Neuronal stem cell (in vitro differentiated cells): ENCODE measurements at regions not wholly inside any gene's neighbourhood (a gene's known extent, or its start where the extent isn't known, plus 50 kb on each side); places are given as distances from the start of the nearest gene placed in this dataset.

Experiments used
- DNase-seq: peaks from one replicate; pipeline ENCODE4 v3.0.0-alpha.2; 2013; ENCODE audit warnings: low spot score
- H2AFZ ChIP-seq: one replicate; pipeline ENCODE4 v1.6.1; 2013; ENCODE audit warnings: mild to moderate bottlenecking, low read length, inconsistent platforms
- H2AK5ac ChIP-seq: 2 replicates; pipeline ENCODE4 v1.6.1; 2013; ENCODE audit warnings: low read depth, mild to moderate bottlenecking, inconsistent platforms, low read length, moderate library complexity, mixed read lengths
- H2BK120ac ChIP-seq: 2 replicates; pipeline ENCODE4 v1.6.1; 2013; ENCODE audit warnings: low read depth, mild to moderate bottlenecking, inconsistent platforms, low read length, moderate library complexity, mixed read lengths
- H2BK12ac ChIP-seq: one replicate; pipeline ENCODE4 v1.6.1; 2013; ENCODE audit warnings: low read length, inconsistent platforms
- H2BK15ac ChIP-seq: 2 replicates; pipeline ENCODE4 v1.6.1; 2013; ENCODE audit warnings: mild to moderate bottlenecking, low read length, inconsistent platforms, mixed read lengths
- H2BK5ac ChIP-seq: one replicate; pipeline ENCODE4 v1.6.1; 2013; ENCODE audit warnings: inconsistent platforms, mild to moderate bottlenecking, low read length, moderate library complexity
- H3K14ac ChIP-seq: one replicate; pipeline ENCODE4 v1.6.1; 2013; ENCODE audit warnings: low read length, inconsistent platforms
- H3K18ac ChIP-seq: 2 replicates; pipeline ENCODE4 v1.6.1; 2013; ENCODE audit warnings: low read length, inconsistent platforms
- H3K23ac ChIP-seq: 2 replicates; pipeline ENCODE4 v1.6.1; 2013; ENCODE audit warnings: low read depth, mild to moderate bottlenecking, mixed read lengths, low read length, inconsistent platforms; ENCODE audit not compliant: poor library complexity
- H3K27ac ChIP-seq: replicated peaks from 3 replicates; pipeline ENCODE4 v1.5.1; 2013; ENCODE audit warnings: low read length, inconsistent platforms
- H3K27me3 ChIP-seq, 3 experiments: 2 replicates each; pipeline ENCODE4 v1.6.1; 2013; ENCODE audit warnings: low read length in 3 of 3, mild to moderate bottlenecking in 2 of 3, inconsistent platforms in 1 of 3, low read depth in 1 of 3, mixed read lengths in 1 of 3, moderate library complexity in 1 of 3; ENCODE audit not compliant: control insufficient read depth in 3 of 3, insufficient read depth in 3 of 3
- H3K36me3 ChIP-seq, 2 donors: replicated peaks in 1 of 2; 2 replicates each; pipeline ENCODE4 v1.6.1; 2013; ENCODE audit warnings: low read length in 2 of 2; ENCODE audit not compliant: control insufficient read depth in 2 of 2, insufficient read depth in 2 of 2
- H3K4ac ChIP-seq: 2 replicates; pipeline ENCODE4 v1.6.1; 2013; ENCODE audit warnings: inconsistent platforms, mild to moderate bottlenecking, low read length, moderate library complexity
- H3K4me1 ChIP-seq, 2 donors: 1 replicate in 1 of 2; 2 replicates in 1 of 2; pipeline ENCODE4 v1.6.1; 2013; ENCODE audit warnings: low read length in 2 of 2, low read depth in 1 of 2; ENCODE audit not compliant: control insufficient read depth in 2 of 2, insufficient read depth in 1 of 2
- H3K4me2 ChIP-seq: one replicate; pipeline ENCODE4 v1.6.1; 2013; ENCODE audit warnings: mild to moderate bottlenecking, low read length, inconsistent platforms; ENCODE audit not compliant: insufficient read depth, poor library complexity, severe bottlenecking
- H3K4me3 ChIP-seq, 2 donors: 2 replicates each; pipeline ENCODE4 v1.5.1; 2013; ENCODE audit warnings: low read length in 2 of 2, mild to moderate bottlenecking in 2 of 2, inconsistent platforms in 1 of 2, moderate library complexity in 1 of 2
- H3K79me1 ChIP-seq: one replicate; pipeline ENCODE4 v1.6.1; 2013; ENCODE audit warnings: low read depth, mild to moderate bottlenecking, inconsistent platforms, low read length, moderate library complexity
- H3K9ac ChIP-seq: one replicate; pipeline ENCODE4 v1.6.1; 2013; ENCODE audit warnings: mild to moderate bottlenecking, low read depth, low read length, inconsistent platforms; ENCODE audit not compliant: poor library complexity
- H3K9me3 ChIP-seq, 2 donors: replicated peaks in 1 of 2; 2 replicates each; pipeline versions ENCODE3 to v1.6.1; 2013; ENCODE audit warnings: low read length in 2 of 2, mild to moderate bottlenecking in 2 of 2, inconsistent platforms in 1 of 2, low read depth in 1 of 2, mixed read lengths in 1 of 2, moderate library complexity in 1 of 2; ENCODE audit not compliant: control insufficient read depth in 2 of 2, insufficient read depth in 1 of 2
- H4K8ac ChIP-seq: one replicate; pipeline ENCODE4 v1.6.1; 2013; ENCODE audit warnings: low read depth, mild to moderate bottlenecking, inconsistent platforms, low read length, moderate library complexity
- H4K91ac ChIP-seq: one replicate; pipeline ENCODE4 v1.6.1; 2013; ENCODE audit warnings: low read length, low read depth, mild to moderate bottlenecking, inconsistent platforms; ENCODE audit not compliant: poor library complexity
- WGBS, 2 donors: extraction: QIAGEN DNeasy Blood & Tissue Kit; methylation state at CpG; one replicate each; pipeline ENCODE4 v1.1.7; 2013; ENCODE audit warnings: missing lambda C conversion rate in 2 of 2, mixed read lengths in 1 of 2; ENCODE audit not compliant: insufficient read length in 2 of 2, insufficient replicate concordance in 1 of 2; ENCODE audit errors: extremely low coverage in 2 of 2; 5-methylcytosine and 5-hydroxymethylcytosine counted together

- no peak overlapping the region for H2AK5ac ChIP-seq
- no peak overlapping the region for H2BK120ac ChIP-seq
- H2BK12ac ChIP-seq: no peak overlapping the region
- WGBS, 2 donors: no CpG with 5 or more reads among the region's 1 CpG
- no peaks in the 10 kb centered on the region for H3K4me1 ChIP-seq
- H3K27ac ChIP-seq: no peak overlapping the region
- H4K8ac ChIP-seq: no peak overlapping the region
- no peak for DNase-seq
- no peak overlapping the region for H2BK5ac ChIP-seq
- no peak overlapping the region for H3K4me2 ChIP-seq
- H3K14ac ChIP-seq: no peak overlapping the region
- H2AFZ ChIP-seq: no peak overlapping the region
- no peak overlapping the region for H3K9ac ChIP-seq
- no peaks in the 10 kb centered on the region for H3K79me1 ChIP-seq
- no peak overlapping the region for H3K18ac ChIP-seq
- H3K27me3 ChIP-seq: no peaks in the 10 kb centered on the region
- no peak overlapping the region for H3K4ac ChIP-seq
- H3K23ac ChIP-seq: no peak overlapping the region
- no peaks in the 10 kb centered on the region for H3K9me3 ChIP-seq
- H4K91ac ChIP-seq: no peak overlapping the region
- no peak overlapping the region for H3K4me3 ChIP-seq
- H3K36me3 ChIP-seq: no peaks in the 10 kb centered on the region
- H2BK15ac ChIP-seq: no peak overlapping the region
Measured at GRCh38 chr12:90645181-90645580, 309.8 kb downstream of the CCER1 start.

GRCh38 chr12:90631591-90632212 lies 323.3 kb downstream of the CCER1 start:
- Histone ChIP-seq H3K14ac (no peak overlapping the region), H3K23ac (no peak overlapping the region), H3K4me1 (peaks cover 0 to 1% of the 10 kb centered on the region in 2 donors), H3K4me3 (no peak overlapping the region), H3K9me3 (no peaks in the 10 kb centered on the region), H4K8ac (no peak overlapping the region), H3K9ac (no peak overlapping the region), H2AFZ (no peak overlapping the region), H3K18ac (no peak overlapping the region), H3K4me2 (no peak overlapping the region), H3K79me1 (no peaks in the 10 kb centered on the region), H2BK120ac (no peak overlapping the region), H2BK5ac (no peak overlapping the region), H3K4ac (no peak overlapping the region), H4K91ac (no peak overlapping the region), H3K27me3 (no peaks in the 10 kb centered on the region), H3K27ac (no peak overlapping the region), H2BK12ac (no peak overlapping the region), H2BK15ac (no peak overlapping the region), H3K36me3 (no peaks in the 10 kb centered on the region), H2AK5ac (no peak overlapping the region)
- no peak for DNase-seq
- no CpG with 5 or more reads among the region's 1 CpG for WGBS, 2 donors

DNA sequence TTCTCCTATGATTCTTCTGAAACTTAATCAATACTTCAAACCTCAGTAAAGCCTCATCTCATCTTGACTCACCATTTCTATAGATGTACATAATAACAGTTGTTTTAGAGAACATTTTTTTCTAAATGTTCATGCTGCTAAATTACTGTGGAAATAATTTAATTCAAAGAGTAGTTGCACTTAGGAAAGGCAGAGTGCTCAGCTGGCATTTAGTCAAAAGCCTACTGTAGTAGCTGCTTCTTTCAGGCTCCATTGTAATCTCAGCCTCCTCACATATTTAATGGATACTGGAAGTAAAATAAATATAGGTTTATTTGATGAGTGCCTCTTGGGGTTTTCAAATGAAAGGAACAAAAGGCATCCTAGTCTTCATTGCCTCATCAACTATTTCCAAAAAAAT lies 325.0 kb downstream of the CCER1 start:
- Histone ChIP-seq H3K9me3 (no peaks in the 10 kb centered on the region), H2BK15ac (no peak overlapping the region), H2BK120ac (no peak overlapping the region), H3K4me2 (no peak overlapping the region), H3K9ac (no peak overlapping the region), H3K23ac (no peak overlapping the region), H2AFZ (no peak overlapping the region), H3K4me1 (peaks cover 0 to 1% of the 10 kb centered on the region in 2 donors), H3K4me3 (no peak overlapping the region), H3K79me1 (no peaks in the 10 kb centered on the region), H4K91ac (no peak overlapping the region), H2AK5ac (no peak overlapping the region), H3K18ac (no peak overlapping the region), H2BK5ac (no peak overlapping the region), H3K27ac (no peak overlapping the region), H3K27me3 (no peaks in the 10 kb centered on the region), H2BK12ac (no peak overlapping the region), H3K4ac (no peak overlapping the region), H3K36me3 (no peaks in the 10 kb centered on the region), H4K8ac (no peak overlapping the region), H3K14ac (no peak overlapping the region)
- DNase-seq: no peak

- Histone ChIP-seq H3K9ac (no peak overlapping the region), H3K4ac (no peak overlapping the region), H2BK120ac (no peak overlapping the region), H3K18ac (no peak overlapping the region), H3K23ac (no peak overlapping the region), H2AFZ (no peak overlapping the region), H3K9me3 (no peaks in the 10 kb centered on the region), H3K4me2 (no peak overlapping the region), H2BK15ac (no peak overlapping the region), H3K4me1 (peaks cover 0 to 1% of the 10 kb centered on the region in 2 donors), H3K27ac (no peak overlapping the region), H3K79me1 (no peaks in the 10 kb centered on the region), H4K8ac (no peak overlapping the region), H3K27me3 (no peaks in the 10 kb centered on the region), H3K36me3 (no peaks in the 10 kb centered on the region), H2BK12ac (no peak overlapping the region), H4K91ac (no peak overlapping the region), H2BK5ac (no peak overlapping the region), H3K4me3 (no peak overlapping the region), H3K14ac (no peak overlapping the region), H2AK5ac (no peak overlapping the region)
- no peak for DNase-seq
- whole genome bisulfite sequencing, 2 donors: no CpG with 5 or more reads among the region's 1 CpG
Measured at GRCh38 chr12:90628213-90628612, 326.8 kb downstream of the CCER1 start.
